Loucy (cell line): ENCODE measurements at regions not wholly inside any gene's neighbourhood (a gene's known extent, or its start where the extent isn't known, plus 50 kb on each side); places are given as distances from the start of the nearest gene placed in this dataset.

Experiments used
- H2AFZ ChIP-seq: fragments of 200-600 bp; sonication (generic); 2 replicates; pipeline ENCODE4 v1.6.0; 2016; ENCODE audit warnings: antibody characterized with exemption, mild to moderate bottlenecking, low read length, moderate library complexity
- H3F3A ChIP-seq: fragments of 200-600 bp; 2 replicates; pipeline ENCODE4 v1.6.0; 2016; ENCODE audit warnings: antibody characterized with exemption, low read depth, mild to moderate bottlenecking
- H3K27me3 ChIP-seq: fragments of 200-600 bp; sonication (generic); 2 replicates; pipeline ENCODE4 v1.6.1; 2014; ENCODE audit warnings: low read length, mild to moderate bottlenecking; ENCODE audit not compliant: insufficient read depth, poor library complexity, severe bottlenecking
- H3K36me3 ChIP-seq: fragments of 200-600 bp; sonication (generic); 2 replicates; pipeline ENCODE4 v1.6.1; 2016; ENCODE audit warnings: low read length; ENCODE audit not compliant: insufficient read depth
- H3K4me1 ChIP-seq: fragments of 200-600 bp; sonication (generic); 2 replicates; pipeline ENCODE4 v1.5.1; 2014; ENCODE audit warnings: low read length, mild to moderate bottlenecking; ENCODE audit not compliant: insufficient read depth, poor library complexity, severe bottlenecking
- H3K4me2 ChIP-seq: fragments of 200-600 bp; sonication (generic); 2 replicates; pipeline ENCODE4 v1.6.0; 2014; ENCODE audit warnings: antibody characterized with exemption, low read length, low read depth, mild to moderate bottlenecking; ENCODE audit not compliant: poor library complexity, severe bottlenecking
- H3K4me3 ChIP-seq: fragments of 200-600 bp; sonication (generic); 2 replicates; pipeline ENCODE4 v1.5.1; 2014; ENCODE audit warnings: low read length, mild to moderate bottlenecking, mixed read lengths; ENCODE audit not compliant: poor library complexity, severe bottlenecking
- H3K79me2 ChIP-seq: fragments of 200-600 bp; sonication (generic); 2 replicates; pipeline ENCODE4 v1.6.1; 2014; ENCODE audit warnings: low read length; ENCODE audit not compliant: insufficient read depth
- H3K9ac ChIP-seq: fragments of 200-600 bp; sonication (generic); 2 replicates; pipeline ENCODE4 v1.6.0; 2014; ENCODE audit warnings: mild to moderate bottlenecking, low read depth, low read length, moderate library complexity; ENCODE audit not compliant: poor library complexity, severe bottlenecking
- H3K9me2 ChIP-seq: fragments of 200-600 bp; sonication (generic); replicated peaks from 2 replicates; pipeline ENCODE4 v1.6.1; 2016; ENCODE audit warnings: low read depth, low read length, mixed read lengths
- H3K9me3 ChIP-seq: fragments of 200-600 bp; sonication (generic); 2 replicates; pipeline ENCODE4 v1.6.1; 2014; ENCODE audit warnings: mild to moderate bottlenecking, antibody characterized with exemption, low read length, low read depth; ENCODE audit not compliant: insufficient read depth
- H4K20me1 ChIP-seq: fragments of 200-600 bp; sonication (generic); 2 replicates; pipeline ENCODE4 v1.6.0; 2014; ENCODE audit warnings: antibody characterized with exemption, low read length, mild to moderate bottlenecking; ENCODE audit not compliant: insufficient read depth, poor library complexity, severe bottlenecking
- EZH2phosphoT487 ChIP-seq: fragments of 200-600 bp; IDR thresholded peaks from 2 replicates; pipeline ENCODE4 v1.6.1; 2018; ENCODE audit warnings: antibody characterized with exemption, mild to moderate bottlenecking, moderate library complexity, borderline replicate concordance
- TF ChIP-seq, protein P1 (sequence below): fragments of 200-600 bp; sonication (generic); conservative IDR thresholded peaks from 2 replicates; pipeline ENCODE4 v1.5.1; 2014; ENCODE audit warnings: mild to moderate bottlenecking, antibody characterized with exemption, low read length

- TF ChIP-seq, protein P1, sequence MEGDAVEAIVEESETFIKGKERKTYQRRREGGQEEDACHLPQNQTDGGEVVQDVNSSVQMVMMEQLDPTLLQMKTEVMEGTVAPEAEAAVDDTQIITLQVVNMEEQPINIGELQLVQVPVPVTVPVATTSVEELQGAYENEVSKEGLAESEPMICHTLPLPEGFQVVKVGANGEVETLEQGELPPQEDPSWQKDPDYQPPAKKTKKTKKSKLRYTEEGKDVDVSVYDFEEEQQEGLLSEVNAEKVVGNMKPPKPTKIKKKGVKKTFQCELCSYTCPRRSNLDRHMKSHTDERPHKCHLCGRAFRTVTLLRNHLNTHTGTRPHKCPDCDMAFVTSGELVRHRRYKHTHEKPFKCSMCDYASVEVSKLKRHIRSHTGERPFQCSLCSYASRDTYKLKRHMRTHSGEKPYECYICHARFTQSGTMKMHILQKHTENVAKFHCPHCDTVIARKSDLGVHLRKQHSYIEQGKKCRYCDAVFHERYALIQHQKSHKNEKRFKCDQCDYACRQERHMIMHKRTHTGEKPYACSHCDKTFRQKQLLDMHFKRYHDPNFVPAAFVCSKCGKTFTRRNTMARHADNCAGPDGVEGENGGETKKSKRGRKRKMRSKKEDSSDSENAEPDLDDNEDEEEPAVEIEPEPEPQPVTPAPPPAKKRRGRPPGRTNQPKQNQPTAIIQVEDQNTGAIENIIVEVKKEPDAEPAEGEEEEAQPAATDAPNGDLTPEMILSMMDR, result no peak
- no peak for TF ChIP-seq EZH2phosphoT487
- no peak overlapping the region for H2AFZ ChIP-seq
These were observed 175.8 kb upstream of the P2RY1 start for GRCh38 chr3:152658977-152659720.

GRCh38 chr3:152662157-152662556 is 172.8 kb upstream of the P2RY1 start:
- Histone ChIP-seq H3K9me3 (peaks cover 10% of the 10 kb centered on the region; the same call in 1 of the 2 replicates), H3K4me3 (no peak overlapping the region), H2AFZ (no peak overlapping the region), H3K9ac (no peak overlapping the region), H3K4me2 (no peak overlapping the region), H3K27me3 (no peaks in the 10 kb centered on the region), H4K20me1 (no peaks in the 10 kb centered on the region), H3K9me2 (no peaks in the 10 kb centered on the region), H3K79me2 (no peaks in the 10 kb centered on the region), H3K4me1 (peaks cover 30% of the 10 kb centered on the region), H3F3A (no peaks in the 10 kb centered on the region), H3K36me3 (no peaks in the 10 kb centered on the region)
- no peak for TF ChIP-seq EZH2phosphoT487
- TF ChIP-seq, protein P1, result no peak

More at GRCh38 chr3:152658977-152659720, 175.8 kb upstream of the P2RY1 start:
- peaks cover 10% of the 10 kb centered on the region; the same call in 1 of the 2 replicates for H3K9me3 ChIP-seq
- H3K9me2 ChIP-seq, result no peaks in the 10 kb centered on the region
- no peaks in the 10 kb centered on the region for H4K20me1 ChIP-seq
- H3K36me3 ChIP-seq, result no peaks in the 10 kb centered on the region
- H3K27me3 ChIP-seq, result no peaks in the 10 kb centered on the region
- H3K4me1 ChIP-seq, result peaks cover 30% of the 10 kb centered on the region
- H3K4me2 ChIP-seq, result no peak overlapping the region
- H3K79me2 ChIP-seq, result no peaks in the 10 kb centered on the region
- H3K4me3 ChIP-seq, result no peak overlapping the region
- no peak overlapping the region for H3K9ac ChIP-seq
- H3F3A ChIP-seq, result no peaks in the 10 kb centered on the region

- TF ChIP-seq, protein P1, result no peak
- TF ChIP-seq EZH2phosphoT487, result no peak
These were observed 170.2 kb upstream of the P2RY1 start for GRCh38 chr3:152664766-152665165.

More at GRCh38 chr3:152664766-152665165, 170.2 kb upstream of the P2RY1 start:
- Histone ChIP-seq H3K4me1 (peaks cover 13% of the 10 kb centered on the region), H3K9ac (no peak overlapping the region), H3K27me3 (no peaks in the 10 kb centered on the region), H3F3A (no peaks in the 10 kb centered on the region), H3K79me2 (no peaks in the 10 kb centered on the region), H3K36me3 (no peaks in the 10 kb centered on the region), H2AFZ (no peak overlapping the region), H3K4me2 (no peak overlapping the region), H3K9me2 (no peaks in the 10 kb centered on the region), H3K4me3 (no peak overlapping the region), H3K9me3 (peaks cover 10% of the 10 kb centered on the region; the same call in 1 of the 2 replicates), H4K20me1 (no peaks in the 10 kb centered on the region)
